ENCODE measurements at regions not wholly inside any gene's neighbourhood (a gene's known extent, or its start where the extent isn't known, plus 50 kb on each side); places are given as distances from the start of the nearest gene placed in this dataset.

- Histone ChIP-seq H2AFZ (ENCODE audit: low read depth, low read length, severe bottlenecking) (no peak overlapping the region), H3K27ac (ENCODE audit: low read depth, low read length) (no peak overlapping the region)
Measured at GRCh38 chr5:71880536-71880935, 161.5 kb downstream of the CARTPT start.

GRCh38 chr5:71882826-71883741 is 164.0 kb downstream of the CARTPT start:
- Histone ChIP-seq H3K4me2 (ENCODE audit: low read depth, low read length, poor library complexity, severe bottlenecking) (no peak overlapping the region), H3K27ac (ENCODE audit: low read depth, low read length) (no peak overlapping the region)

More at GRCh38 chr5:71880536-71880935, 161.5 kb downstream of the CARTPT start:
- no peaks in the 10 kb centered on the region for H3F3A ChIP-seq (ENCODE audit: insufficient read depth)
- no peaks in the 10 kb centered on the region for H3K9me3 ChIP-seq (ENCODE audit: insufficient read depth, low read length)
- no peaks in the 10 kb centered on the region for H3K79me2 ChIP-seq (ENCODE audit: insufficient read depth, low read length)
- no peak overlapping the region for H3K9ac ChIP-seq (ENCODE audit: low read length)
- H4K20me1 ChIP-seq (ENCODE audit: low read depth, low read length): no peaks in the 10 kb centered on the region
- H3K36me3 ChIP-seq (ENCODE audit: low read length): no peaks in the 10 kb centered on the region
- H3K9me2 ChIP-seq (replicated peaks; ENCODE audit: insufficient read depth, low read length): no peaks in the 10 kb centered on the region
- H3K4me2 ChIP-seq (ENCODE audit: low read depth, low read length, poor library complexity, severe bottlenecking): no peak overlapping the region
- TF ChIP-seq EZH2phosphoT487 (conservative IDR thresholded peaks at IDR 0.05; ENCODE audit: low read length) (no peak), CTCF (IDR thresholded peaks at IDR 0.05; ENCODE audit: insufficient read depth, low read length, poor library complexity, severe bottlenecking) (no peak)
- H3K4me3 ChIP-seq (ENCODE audit: insufficient read depth, low read length, poor library complexity, severe bottlenecking): no peak overlapping the region
- H3K27me3 ChIP-seq (ENCODE audit: low read length): no peaks in the 10 kb centered on the region; the same call in 1 of the 2 replicates

GRCh38 chr5:71883742-71884103 is 164.6 kb downstream of the CARTPT start:
- H3K9me2 ChIP-seq (replicated peaks; ENCODE audit: insufficient read depth, low read length): no peaks in the 10 kb centered on the region
- H3K36me3 ChIP-seq (ENCODE audit: low read length): no peaks in the 10 kb centered on the region
- no peak overlapping the region for H3K27ac ChIP-seq (ENCODE audit: low read depth, low read length)
- no peaks in the 10 kb centered on the region for H3K79me2 ChIP-seq (ENCODE audit: insufficient read depth, low read length)
- no peak for TF ChIP-seq CTCF (IDR thresholded peaks at IDR 0.05; ENCODE audit: insufficient read depth, low read length, poor library complexity, severe bottlenecking)
- no peak for TF ChIP-seq EZH2phosphoT487 (conservative IDR thresholded peaks at IDR 0.05; ENCODE audit: low read length)
- no peaks in the 10 kb centered on the region for H3F3A ChIP-seq (ENCODE audit: insufficient read depth)
- no peak overlapping the region for H3K4me2 ChIP-seq (ENCODE audit: low read depth, low read length, poor library complexity, severe bottlenecking)
- no peak overlapping the region for H3K4me3 ChIP-seq (ENCODE audit: insufficient read depth, low read length, poor library complexity, severe bottlenecking)
- no peak overlapping the region for H2AFZ ChIP-seq (ENCODE audit: low read depth, low read length, severe bottlenecking)
- no peaks in the 10 kb centered on the region for H3K9me3 ChIP-seq (ENCODE audit: insufficient read depth, low read length)
- no peaks in the 10 kb centered on the region for H4K20me1 ChIP-seq (ENCODE audit: low read depth, low read length)
- H3K27me3 ChIP-seq (ENCODE audit: low read length): no peaks in the 10 kb centered on the region
- H3K9ac ChIP-seq (ENCODE audit: low read length): no peak overlapping the region

More at GRCh38 chr5:71882826-71883741, 164.0 kb downstream of the CARTPT start:
- H3K4me3 ChIP-seq (ENCODE audit: insufficient read depth, low read length, poor library complexity, severe bottlenecking): no peak overlapping the region
- TF ChIP-seq EZH2phosphoT487 (conservative IDR thresholded peaks at IDR 0.05; ENCODE audit: low read length): no peak
- no peak for TF ChIP-seq CTCF (IDR thresholded peaks at IDR 0.05; ENCODE audit: insufficient read depth, low read length, poor library complexity, severe bottlenecking)
- H3K9me3 ChIP-seq (ENCODE audit: insufficient read depth, low read length): no peaks in the 10 kb centered on the region
- H3K36me3 ChIP-seq (ENCODE audit: low read length): no peaks in the 10 kb centered on the region
- no peaks in the 10 kb centered on the region for H4K20me1 ChIP-seq (ENCODE audit: low read depth, low read length)
- no peaks in the 10 kb centered on the region for H3K9me2 ChIP-seq (replicated peaks; ENCODE audit: insufficient read depth, low read length)
- no peaks in the 10 kb centered on the region for H3K27me3 ChIP-seq (ENCODE audit: low read length)
- no peaks in the 10 kb centered on the region for H3K79me2 ChIP-seq (ENCODE audit: insufficient read depth, low read length)
- H3F3A ChIP-seq (ENCODE audit: insufficient read depth): no peaks in the 10 kb centered on the region
- H3K9ac ChIP-seq (ENCODE audit: low read length): no peak overlapping the region
- no peak overlapping the region for H2AFZ ChIP-seq (ENCODE audit: low read depth, low read length, severe bottlenecking)

Data from SU-DHL-6 (cell line).